ENCODE measurements at regions not wholly inside any gene's neighbourhood (a gene's known extent, or its start where the extent isn't known, plus 50 kb on each side); places are given as distances from the start of the nearest gene placed in this dataset.

GRCh38 chr20:57980506-57980905 is 247.9 kb downstream of the ANKRD60 start:
- Histone ChIP-seq H3K27ac (ENCODE audit: low read depth, low read length) (no peak overlapping the region), H3K4me3 (ENCODE audit: insufficient read depth, low read length, poor library complexity, severe bottlenecking) (no peak overlapping the region), H3K9me2 (replicated peaks; ENCODE audit: insufficient read depth, low read length) (no peaks in the 10 kb centered on the region), H3K9ac (ENCODE audit: low read length) (no peak overlapping the region), H3K4me2 (ENCODE audit: low read depth, low read length, poor library complexity, severe bottlenecking) (no peak overlapping the region), H4K20me1 (ENCODE audit: low read depth, low read length) (no peaks in the 10 kb centered on the region), H3K36me3 (ENCODE audit: low read length) (no peaks in the 10 kb centered on the region), H2AFZ (ENCODE audit: low read depth, low read length, severe bottlenecking) (no peak overlapping the region), H3K79me2 (ENCODE audit: insufficient read depth, low read length) (no peaks in the 10 kb centered on the region), H3K9me3 (ENCODE audit: insufficient read depth, low read length) (no peaks in the 10 kb centered on the region), H3K27me3 (ENCODE audit: low read length) (0 out of 2 replicates have a peak, but pooled peaks cover 5% of the 10 kb centered on the region), H3F3A (ENCODE audit: insufficient read depth) (no peaks in the 10 kb centered on the region)
- TF ChIP-seq EZH2phosphoT487 (conservative IDR thresholded peaks at IDR 0.05; ENCODE audit: low read length), result no peak
- TF ChIP-seq CTCF (IDR thresholded peaks at IDR 0.05; ENCODE audit: insufficient read depth, low read length, poor library complexity, severe bottlenecking), result no peak

- no peak overlapping the region for H3K4me3 ChIP-seq (ENCODE audit: insufficient read depth, low read length, poor library complexity, severe bottlenecking)
- TF ChIP-seq CTCF (IDR thresholded peaks at IDR 0.05; ENCODE audit: insufficient read depth, low read length, poor library complexity, severe bottlenecking), result no peak
- TF ChIP-seq EZH2phosphoT487 (conservative IDR thresholded peaks at IDR 0.05; ENCODE audit: low read length), result no peak
- H3F3A ChIP-seq (ENCODE audit: insufficient read depth), result no peaks in the 10 kb centered on the region
- no peak overlapping the region for H3K9ac ChIP-seq (ENCODE audit: low read length)
- H2AFZ ChIP-seq (ENCODE audit: low read depth, low read length, severe bottlenecking), result no peak overlapping the region
- H3K9me2 ChIP-seq (replicated peaks; ENCODE audit: insufficient read depth, low read length), result no peaks in the 10 kb centered on the region
- H4K20me1 ChIP-seq (ENCODE audit: low read depth, low read length), result no peaks in the 10 kb centered on the region
- 0 out of 2 replicates have a peak, but pooled peaks cover 4% of the 10 kb centered on the region for H3K27me3 ChIP-seq (ENCODE audit: low read length)
- no peak overlapping the region for H3K4me2 ChIP-seq (ENCODE audit: low read depth, low read length, poor library complexity, severe bottlenecking)
- no peak overlapping the region for H3K27ac ChIP-seq (ENCODE audit: low read depth, low read length)
- H3K36me3 ChIP-seq (ENCODE audit: low read length), result no peaks in the 10 kb centered on the region
- no peaks in the 10 kb centered on the region for H3K79me2 ChIP-seq (ENCODE audit: insufficient read depth, low read length)
- no peaks in the 10 kb centered on the region for H3K9me3 ChIP-seq (ENCODE audit: insufficient read depth, low read length)
Measured at GRCh38 chr20:57977569-57977968, 250.9 kb downstream of the ANKRD60 start.

GRCh38 chr20:57977141-57977540 is 251.3 kb downstream of the ANKRD60 start:
- no peak for TF ChIP-seq EZH2phosphoT487 (conservative IDR thresholded peaks at IDR 0.05; ENCODE audit: low read length)
- no peak for TF ChIP-seq CTCF (IDR thresholded peaks at IDR 0.05; ENCODE audit: insufficient read depth, low read length, poor library complexity, severe bottlenecking)
- Histone ChIP-seq H4K20me1 (ENCODE audit: low read depth, low read length) (no peaks in the 10 kb centered on the region), H2AFZ (ENCODE audit: low read depth, low read length, severe bottlenecking) (no peak overlapping the region), H3F3A (ENCODE audit: insufficient read depth) (no peaks in the 10 kb centered on the region), H3K27me3 (ENCODE audit: low read length) (0 out of 2 replicates have a peak, but pooled peaks cover under 1% of the 10 kb centered on the region), H3K4me2 (ENCODE audit: low read depth, low read length, poor library complexity, severe bottlenecking) (no peak overlapping the region), H3K4me3 (ENCODE audit: insufficient read depth, low read length, poor library complexity, severe bottlenecking) (no peak overlapping the region), H3K9me2 (replicated peaks; ENCODE audit: insufficient read depth, low read length) (no peaks in the 10 kb centered on the region), H3K79me2 (ENCODE audit: insufficient read depth, low read length) (no peaks in the 10 kb centered on the region), H3K9ac (ENCODE audit: low read length) (no peak overlapping the region), H3K9me3 (ENCODE audit: insufficient read depth, low read length) (no peaks in the 10 kb centered on the region), H3K36me3 (ENCODE audit: low read length) (no peaks in the 10 kb centered on the region), H3K27ac (ENCODE audit: low read depth, low read length) (no peak overlapping the region)
